PC-9 (cell line): ENCODE measurements at regions not wholly inside any gene's neighbourhood (a gene's known extent, or its start where the extent isn't known, plus 50 kb on each side); places are given as distances from the start of the nearest gene placed in this dataset.

ENCODE experiments used
- CTCF ChIP-seq: fragments of 200-600 bp; sonication (generic); conservative IDR thresholded peaks from 2 replicates; pipeline ENCODE4 v1.6.1; 2017; ENCODE audit warnings: mixed run types, antibody characterized with exemption, mild to moderate bottlenecking, moderate library complexity
- EZH2 ChIP-seq: fragments of 200-600 bp; sonication (generic); IDR thresholded peaks from 2 replicates; pipeline ENCODE4 v1.8.0; 2017; ENCODE audit warnings: antibody characterized with exemption, low read depth

DNA sequence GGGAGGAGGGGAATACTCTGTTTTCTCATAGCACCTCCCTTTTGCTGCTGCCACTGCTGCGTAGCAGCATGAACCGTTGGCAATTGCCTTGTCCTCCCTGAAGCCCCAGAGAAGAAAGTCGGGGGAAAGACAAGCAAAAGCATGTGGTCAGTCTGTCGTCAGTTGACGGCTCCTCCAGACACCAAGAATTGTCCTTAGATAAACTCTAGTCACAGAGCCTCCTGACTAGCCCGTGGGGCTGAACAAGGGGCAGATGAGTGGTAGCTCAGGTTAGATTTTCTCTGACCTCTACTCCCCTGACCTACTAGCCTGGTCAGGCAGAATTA, 126.4 kb upstream of the HSD17B12 start:
- TF ChIP-seq CTCF: no peak
- TF ChIP-seq EZH2: no peak
